Ascending aorta (tissue), 2 donors: ENCODE measurements at regions not wholly inside any gene's neighbourhood (a gene's known extent, or its start where the extent isn't known, plus 50 kb on each side); places are given as distances from the start of the nearest gene placed in this dataset.
"Not testable (repeated sequence)": the region's sequence is repeated elsewhere in the genome, so short reads cannot be mapped to it uniquely, and the experiment has no call there.

Source experiments
- DNase-seq, 2 donors: peaks; one replicate each; pipeline ENCODE4 v3.0.0-alpha.2; 2019; ENCODE audit warnings: low spot score in 2 of 2
- H3K27ac ChIP-seq, 2 donors: fragments of 200-600 bp; sonication (generic); one replicate each; pipeline ENCODE4 v1.5.1; 2016 to 2017; ENCODE audit warnings: mild to moderate bottlenecking in 1 of 2
- H3K27me3 ChIP-seq: fragments of 200-600 bp; sonication (generic); one replicate; pipeline ENCODE4 v1.5.1; 2017
- H3K36me3 ChIP-seq, 2 donors: fragments of 200-600 bp; sonication (generic); one replicate each; pipeline ENCODE4 v1.5.1; 2016
- H3K4me1 ChIP-seq, 2 donors: fragments of 200-600 bp; sonication (generic); one replicate each; pipeline ENCODE4 v1.5.1; 2016 to 2017; ENCODE audit warnings: mild to moderate bottlenecking in 1 of 2
- H3K4me3 ChIP-seq, 2 donors: fragments of 200-600 bp; sonication (generic); one replicate each; pipeline ENCODE4 v1.5.1; 2016 to 2017; ENCODE audit warnings: mild to moderate bottlenecking in 1 of 2
- H3K9me3 ChIP-seq, 2 donors: fragments of 200-600 bp; sonication (generic); one replicate each; pipeline ENCODE4 v1.5.1; 2016
- intact Hi-C: fragments of 100-400 bp; cut with DNase I; formaldehyde crosslinking; loops from one replicate; pipeline ENCODE4 v1.15.1; 2023
- TF ChIP-seq, protein P1 (sequence below), 3 experiments: fragments of 200-600 bp in 2 of 3; fragments of 450-650 bp in 1 of 3; sonication (generic) in 2 of 3; IDR thresholded peaks; one replicate each; pipeline ENCODE4 v1.5.1; 2016 to 2019; ENCODE audit warnings: antibody characterized with exemption in 3 of 3, mild to moderate bottlenecking in 1 of 3, moderate library complexity in 1 of 3

GRCh38 chr18:14189858-14190257 lies 57.6 kb upstream of the ZNF519 start:
- H3K4me1 ChIP-seq, result no peaks in the 10 kb centered on the region
- intact Hi-C loops, result no loop called here
- H3K27ac ChIP-seq, result no peak overlapping the region

DNA sequence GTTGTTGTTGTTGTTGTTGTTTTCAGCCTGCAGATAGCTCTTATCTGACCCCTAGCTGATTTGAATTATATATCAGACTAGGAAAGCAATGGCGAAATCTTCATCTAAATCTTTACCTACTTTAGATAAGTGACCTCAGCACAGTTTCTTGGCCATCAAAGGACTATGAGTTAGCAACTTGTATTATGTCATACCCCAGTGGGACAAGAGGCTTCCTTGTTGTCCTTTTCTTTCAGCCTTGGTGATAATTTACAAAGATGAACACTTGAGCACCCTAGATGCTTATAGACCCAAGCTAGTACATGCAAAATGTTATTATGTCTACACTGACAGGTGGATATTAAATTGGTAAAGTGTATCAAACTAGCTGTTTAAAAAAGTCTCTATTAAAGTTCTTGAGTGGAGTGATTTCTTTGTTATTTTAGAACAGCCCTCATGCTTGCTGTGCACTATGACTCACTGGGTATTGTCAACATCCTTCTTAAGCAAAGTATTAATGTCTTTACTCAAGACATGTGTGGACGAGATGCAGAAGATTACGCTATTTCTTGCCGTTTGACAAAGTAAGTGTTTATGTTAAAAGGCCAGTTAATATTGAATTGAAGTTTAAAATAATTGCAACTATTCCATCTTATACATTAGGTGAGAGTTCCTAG lies 56.6 kb upstream of the ZNF519 start:
- H3K27ac ChIP-seq, result not testable (repeated sequence)

More at GRCh38 chr18:14189858-14190257, 57.6 kb upstream of the ZNF519 start:
- Histone ChIP-seq H3K4me3 (no peak overlapping the region), H3K9me3 (no peaks in the 10 kb centered on the region), H3K36me3 (no peaks in the 10 kb centered on the region), H3K27me3 (no peaks in the 10 kb centered on the region)
- TF ChIP-seq, protein P1, sequence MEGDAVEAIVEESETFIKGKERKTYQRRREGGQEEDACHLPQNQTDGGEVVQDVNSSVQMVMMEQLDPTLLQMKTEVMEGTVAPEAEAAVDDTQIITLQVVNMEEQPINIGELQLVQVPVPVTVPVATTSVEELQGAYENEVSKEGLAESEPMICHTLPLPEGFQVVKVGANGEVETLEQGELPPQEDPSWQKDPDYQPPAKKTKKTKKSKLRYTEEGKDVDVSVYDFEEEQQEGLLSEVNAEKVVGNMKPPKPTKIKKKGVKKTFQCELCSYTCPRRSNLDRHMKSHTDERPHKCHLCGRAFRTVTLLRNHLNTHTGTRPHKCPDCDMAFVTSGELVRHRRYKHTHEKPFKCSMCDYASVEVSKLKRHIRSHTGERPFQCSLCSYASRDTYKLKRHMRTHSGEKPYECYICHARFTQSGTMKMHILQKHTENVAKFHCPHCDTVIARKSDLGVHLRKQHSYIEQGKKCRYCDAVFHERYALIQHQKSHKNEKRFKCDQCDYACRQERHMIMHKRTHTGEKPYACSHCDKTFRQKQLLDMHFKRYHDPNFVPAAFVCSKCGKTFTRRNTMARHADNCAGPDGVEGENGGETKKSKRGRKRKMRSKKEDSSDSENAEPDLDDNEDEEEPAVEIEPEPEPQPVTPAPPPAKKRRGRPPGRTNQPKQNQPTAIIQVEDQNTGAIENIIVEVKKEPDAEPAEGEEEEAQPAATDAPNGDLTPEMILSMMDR (IDR thresholded peaks at IDR 0.05), result no peak
- DNase-seq, result no peak

More for the DNA sequence above, 56.6 kb upstream of the ZNF519 start:
- H3K9me3 ChIP-seq, H3K4me1 ChIP-seq, H3K27me3 ChIP-seq, intact Hi-C loops, H3K4me3 ChIP-seq, H3K36me3 ChIP-seq, DNase-seq: not testable (repeated sequence)
